ENCODE measurements at regions not wholly inside any gene's neighbourhood (a gene's known extent, or its start where the extent isn't known, plus 50 kb on each side); places are given as distances from the start of the nearest gene placed in this dataset.

GRCh38 chr2:140041239-140041638, 1261.0 kb upstream of the NXPH2 start:
- CTCF ChIA-PET, result no interaction called here
- peak; percentile 53 for ATAC-seq
- Histone ChIP-seq H2AFZ (ENCODE audit: low read length) (no peak overlapping the region), H3K4me2 (ENCODE audit: low read length) (no peak overlapping the region), H4K20me1 (ENCODE audit: low read length) (no peaks in the 10 kb centered on the region), H3K4me3 (ENCODE audit: low read length) (no peak overlapping the region), H3K79me2 (ENCODE audit: low read length) (no peaks in the 10 kb centered on the region), H3K27me3 (ENCODE audit: low read length) (no peaks in the 10 kb centered on the region), H3K4me1 (ENCODE audit: insufficient read depth, low read length) (no peaks in the 10 kb centered on the region), H3K9me2 (replicated peaks; ENCODE audit: low read length) (no peaks in the 10 kb centered on the region), H3K9me3 (ENCODE audit: low read length) (no peaks in the 10 kb centered on the region), H3K27ac (ENCODE audit: low read length) (no peak overlapping the region), H3K36me3 (ENCODE audit: low read depth, low read length) (no peaks in the 10 kb centered on the region), H3F3A (ENCODE audit: low read length, unreplicated experiment) (no peaks in the 10 kb centered on the region), H3K9ac (ENCODE audit: low read length) (no peak overlapping the region)
- intact Hi-C loops (cut with micrococcal nuclease), result no loop called here
- POLR2A ChIA-PET (ENCODE audit: unreplicated experiment), result no interaction called here
- BruUV-seq (replicated peaks), result no TSS peak
- TF ChIP-seq EZH2phosphoT487 (IDR thresholded peaks at IDR 0.05; ENCODE audit: borderline replicate concordance, low read length), result no peak
- no peak for TF ChIP-seq CTCF (conservative IDR thresholded peaks at IDR 0.05; ENCODE audit: low read depth, low read length)
- TF ChIP-seq EZH2 (IDR thresholded peaks at IDR 0.05; ENCODE audit: low read length, unreplicated experiment), result no peak
- no peak for DNase-seq

- Histone ChIP-seq H3K4me1 (ENCODE audit: insufficient read depth, low read length) (no peaks in the 10 kb centered on the region), H3K79me2 (ENCODE audit: low read length) (no peaks in the 10 kb centered on the region), H3F3A (ENCODE audit: low read length, unreplicated experiment) (no peaks in the 10 kb centered on the region), H4K20me1 (ENCODE audit: low read length) (no peaks in the 10 kb centered on the region), H3K27me3 (ENCODE audit: low read length) (no peaks in the 10 kb centered on the region), H3K9ac (ENCODE audit: low read length) (no peak overlapping the region), H2AFZ (ENCODE audit: low read length) (no peak overlapping the region), H3K4me3 (ENCODE audit: low read length) (no peak overlapping the region), H3K4me2 (ENCODE audit: low read length) (no peak overlapping the region), H3K9me3 (ENCODE audit: low read length) (no peaks in the 10 kb centered on the region), H3K27ac (ENCODE audit: low read length) (no peak overlapping the region), H3K9me2 (replicated peaks; ENCODE audit: low read length) (no peaks in the 10 kb centered on the region), H3K36me3 (ENCODE audit: low read depth, low read length) (no peaks in the 10 kb centered on the region)
- ChIA-PET CTCF (no interaction called here), POLR2A (ENCODE audit: unreplicated experiment) (no interaction called here)
- intact Hi-C loops (cut with micrococcal nuclease), result no loop called here
- TF ChIP-seq EZH2phosphoT487 (IDR thresholded peaks at IDR 0.05; ENCODE audit: borderline replicate concordance, low read length), result no peak
- TF ChIP-seq EZH2 (IDR thresholded peaks at IDR 0.05; ENCODE audit: low read length, unreplicated experiment), result no peak
- no peak for TF ChIP-seq CTCF (conservative IDR thresholded peaks at IDR 0.05; ENCODE audit: low read depth, low read length)
- no peak for DNase-seq
- no peak for ATAC-seq
- BruUV-seq (replicated peaks), result no TSS peak
Measured at GRCh38 chr2:140033638-140034037, 1253.4 kb upstream of the NXPH2 start.

- Histone ChIP-seq H3K9me2 (replicated peaks; ENCODE audit: low read length) (no peaks in the 10 kb centered on the region), H3K4me1 (ENCODE audit: insufficient read depth, low read length) (no peaks in the 10 kb centered on the region), H3K79me2 (ENCODE audit: low read length) (no peaks in the 10 kb centered on the region), H3K4me2 (ENCODE audit: low read length) (no peak overlapping the region), H3K9me3 (ENCODE audit: low read length) (no peaks in the 10 kb centered on the region), H3K36me3 (ENCODE audit: low read depth, low read length) (no peaks in the 10 kb centered on the region), H4K20me1 (ENCODE audit: low read length) (no peaks in the 10 kb centered on the region), H3K9ac (ENCODE audit: low read length) (no peak overlapping the region), H3K27ac (ENCODE audit: low read length) (no peak overlapping the region), H3K27me3 (ENCODE audit: low read length) (no peaks in the 10 kb centered on the region), H3F3A (ENCODE audit: low read length, unreplicated experiment) (no peaks in the 10 kb centered on the region), H2AFZ (ENCODE audit: low read length) (no peak overlapping the region), H3K4me3 (ENCODE audit: low read length) (no peak overlapping the region)
- TF ChIP-seq EZH2 (IDR thresholded peaks at IDR 0.05; ENCODE audit: low read length, unreplicated experiment) (no peak), CTCF (conservative IDR thresholded peaks at IDR 0.05; ENCODE audit: low read depth, low read length) (no peak), EZH2phosphoT487 (IDR thresholded peaks at IDR 0.05; ENCODE audit: borderline replicate concordance, low read length) (no peak)
- no peak for DNase-seq
- POLR2A ChIA-PET (ENCODE audit: unreplicated experiment), result no interaction called here
- intact Hi-C loops (cut with micrococcal nuclease), result no loop called here
- no peak for ATAC-seq
- CTCF ChIA-PET, result no interaction called here
- BruUV-seq (replicated peaks), result no TSS peak
Measured at GRCh38 chr2:140027966-140028365, 1247.8 kb upstream of the NXPH2 start.
